NCI-H1105 (cell line): ENCODE measurements at regions not wholly inside any gene's neighbourhood (a gene's known extent, or its start where the extent isn't known, plus 50 kb on each side); places are given as distances from the start of the nearest gene placed in this dataset.
"Not testable (repeated sequence)": the region's sequence is repeated elsewhere in the genome, so short reads cannot be mapped to it uniquely, and the experiment has no call there.

ENCODE experiments used
- DNase-seq: peaks from one replicate; lab custom pipeline; 2025; lab: John Stamatoyannopoulos, UW

DNA sequence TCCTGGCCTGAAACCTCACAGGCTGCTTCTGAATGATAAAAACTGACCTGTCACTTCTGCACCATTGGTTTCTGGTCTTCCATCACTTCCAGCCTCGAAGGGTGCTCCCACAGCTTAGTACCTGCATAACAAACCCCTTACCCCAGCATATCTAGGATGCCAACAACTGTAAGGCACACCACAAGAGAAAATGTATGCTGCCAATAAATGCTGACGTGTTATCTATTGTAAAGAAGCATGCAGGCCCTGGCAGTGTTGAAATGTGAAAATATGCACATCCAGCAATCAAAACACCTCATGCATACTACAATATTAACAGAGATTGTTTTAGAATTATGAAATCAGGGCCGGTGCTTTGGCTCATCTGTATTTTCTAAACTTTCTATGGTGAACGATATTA, 242.0 kb upstream of the NSMCE3 start:
- DNase-seq: no peak

DNA sequence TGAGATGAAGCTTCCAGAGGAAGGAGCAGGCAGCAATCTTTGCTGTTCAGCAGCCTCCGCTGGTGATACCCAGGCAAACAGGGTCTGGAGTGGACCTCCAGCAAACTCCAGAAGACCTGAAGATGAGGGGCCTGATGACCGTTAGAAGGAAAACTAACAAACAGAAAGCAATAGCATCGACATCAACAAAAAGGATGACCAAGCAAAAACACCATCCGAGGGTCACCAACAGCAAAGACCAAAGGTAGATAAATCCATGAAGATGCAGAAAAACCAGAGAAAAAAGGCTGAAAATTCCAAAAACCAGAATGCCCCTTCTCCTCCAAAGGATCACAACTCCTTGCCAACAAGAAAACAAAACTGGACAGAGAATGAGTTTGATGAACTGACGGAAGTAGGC, 235.9 kb upstream of the NSMCE3 start:
- not testable (repeated sequence) for DNase-seq

DNA sequence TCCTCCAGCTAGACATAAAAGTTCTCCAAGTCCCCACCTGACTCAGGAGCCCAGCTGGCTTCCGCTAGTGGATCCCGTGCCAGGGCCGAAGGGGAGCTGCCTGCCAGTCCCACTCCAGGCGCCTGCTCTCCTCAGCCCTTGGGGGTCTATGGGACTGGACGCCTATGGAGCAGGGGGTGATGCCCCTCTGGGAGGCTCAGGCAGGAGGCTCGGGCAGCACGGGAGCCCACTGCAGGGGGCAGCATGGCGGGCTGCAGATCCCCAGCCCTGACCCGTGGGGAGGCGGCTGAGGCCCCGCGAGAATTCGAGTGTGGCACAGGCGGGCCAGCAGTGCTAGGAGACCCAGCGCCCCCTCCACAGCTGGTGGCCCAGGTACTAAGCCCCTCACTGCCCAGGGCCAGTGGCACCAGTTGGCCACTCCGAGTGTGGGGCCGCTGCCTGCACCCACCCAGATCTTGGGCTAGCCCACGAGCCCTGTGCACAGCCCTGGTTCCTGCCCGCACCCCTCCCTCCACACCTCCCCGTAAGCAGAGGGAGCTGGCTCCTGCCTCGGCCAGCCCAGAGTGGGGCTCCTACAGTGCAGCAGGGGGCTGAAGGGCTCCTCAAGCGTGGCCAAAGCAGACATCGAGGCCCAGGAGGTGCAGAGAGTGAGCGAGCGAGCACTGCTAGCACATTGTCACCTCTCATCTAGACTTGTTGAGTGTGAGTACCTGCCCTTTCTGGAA, 221.3 kb upstream of the NSMCE3 start:
- no peak for DNase-seq

DNA sequence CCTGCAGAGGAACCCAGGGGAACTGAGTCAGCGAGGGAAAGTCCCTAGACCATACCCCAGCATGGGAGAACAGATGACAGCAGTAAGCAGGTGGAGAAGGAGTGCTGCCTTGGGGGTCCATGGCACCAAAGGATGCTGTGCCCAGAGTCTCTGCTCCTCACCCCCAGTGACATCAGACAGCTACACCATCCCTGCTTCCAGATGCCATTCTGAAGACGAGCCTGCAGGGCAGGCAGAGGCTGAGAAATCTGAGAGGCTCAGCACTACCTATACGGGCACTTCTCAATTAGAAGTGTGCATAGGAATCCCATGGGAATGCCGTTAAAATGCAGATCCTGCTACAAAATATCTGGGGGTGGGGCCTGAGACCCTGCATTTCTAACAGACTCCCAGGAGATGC, 211.3 kb upstream of the NSMCE3 start:
- DNase-seq: no peak

DNA sequence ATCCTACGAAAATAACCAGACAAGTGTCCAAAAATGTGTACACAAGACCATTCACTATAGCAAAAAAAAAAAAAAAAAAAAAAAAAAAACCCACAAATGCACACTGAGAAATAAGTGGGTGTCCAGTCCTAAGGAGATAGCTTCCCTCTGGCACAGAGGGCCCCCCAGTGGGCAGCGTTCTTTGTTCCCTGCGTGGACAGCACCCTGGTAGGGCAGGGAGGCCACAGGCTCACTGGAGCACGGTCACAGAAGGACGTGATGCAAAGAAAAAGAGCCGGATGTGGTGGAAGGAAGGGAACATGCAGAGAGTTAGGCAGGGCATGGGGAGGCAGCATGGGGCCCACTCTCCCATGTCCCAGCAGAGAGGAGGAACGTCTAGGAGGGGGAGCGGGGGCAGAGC, 210.7 kb upstream of the NSMCE3 start:
- no peak for DNase-seq

DNA sequence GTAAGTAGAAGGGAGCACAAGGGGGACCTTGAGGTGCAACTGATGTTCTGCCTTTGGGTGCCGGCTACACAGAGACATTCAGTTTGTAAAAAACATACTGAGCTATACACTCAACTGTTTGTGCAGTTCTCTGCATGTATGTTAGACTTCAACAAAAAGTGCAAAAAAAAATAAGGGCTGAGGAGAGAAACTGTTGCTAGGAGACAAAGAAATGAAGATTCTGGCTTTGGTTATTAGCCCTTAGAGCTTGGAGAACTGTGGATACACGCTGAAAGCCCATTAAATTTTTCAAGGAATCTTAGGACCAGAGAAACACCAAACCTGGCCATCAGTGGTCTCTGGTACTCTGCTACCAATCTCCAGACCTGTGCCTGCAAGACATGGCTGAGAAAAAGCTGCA, 207.6 kb upstream of the NSMCE3 start:
- no peak for DNase-seq

DNA sequence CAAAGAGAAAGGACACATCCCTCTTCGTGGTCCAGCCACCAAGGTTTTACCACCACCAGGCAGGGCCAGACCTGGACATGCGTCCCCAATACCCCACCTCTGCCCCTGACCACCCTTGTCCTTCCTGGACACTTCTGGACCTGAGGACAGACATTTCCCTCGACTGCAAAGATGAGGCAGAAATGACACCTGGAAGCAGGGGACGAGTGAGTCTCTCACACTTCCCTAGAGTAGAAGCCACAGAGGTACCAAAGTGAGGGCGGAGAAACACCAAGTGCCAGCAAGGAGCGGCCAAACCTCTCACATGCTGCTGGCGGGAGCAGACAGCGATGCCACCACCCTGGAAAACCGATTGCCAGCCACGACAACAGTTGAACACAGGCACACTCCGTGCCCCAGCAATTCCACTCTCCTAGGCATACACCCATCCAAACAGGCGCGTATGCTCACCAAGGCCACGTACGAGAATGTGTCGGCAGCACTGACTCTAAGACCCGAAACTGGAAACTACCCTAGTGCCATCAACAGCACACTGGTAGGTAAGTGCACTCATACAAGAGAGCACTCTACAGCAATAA, 207.0 kb upstream of the NSMCE3 start:
- DNase-seq: no peak

DNA sequence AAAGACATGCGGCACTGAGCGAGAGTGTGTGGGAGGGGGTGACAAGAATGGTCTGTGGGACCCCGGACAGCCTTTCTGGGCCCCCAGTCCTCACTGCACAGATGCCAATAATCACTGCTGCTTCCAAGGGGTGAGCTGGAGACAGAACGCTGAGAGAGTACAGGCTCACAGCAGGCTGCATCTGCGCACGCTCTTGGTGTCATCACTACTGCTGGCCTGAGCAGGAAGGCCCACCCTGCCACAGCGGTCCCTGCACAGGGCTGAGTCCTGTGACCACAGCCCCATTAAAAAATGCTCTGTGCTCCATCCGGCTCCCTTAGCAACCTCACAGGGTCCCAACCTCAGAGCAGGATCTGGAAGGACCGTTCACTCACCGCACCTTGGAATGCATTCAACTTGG, 205.5 kb upstream of the NSMCE3 start:
- no peak for DNase-seq

DNA sequence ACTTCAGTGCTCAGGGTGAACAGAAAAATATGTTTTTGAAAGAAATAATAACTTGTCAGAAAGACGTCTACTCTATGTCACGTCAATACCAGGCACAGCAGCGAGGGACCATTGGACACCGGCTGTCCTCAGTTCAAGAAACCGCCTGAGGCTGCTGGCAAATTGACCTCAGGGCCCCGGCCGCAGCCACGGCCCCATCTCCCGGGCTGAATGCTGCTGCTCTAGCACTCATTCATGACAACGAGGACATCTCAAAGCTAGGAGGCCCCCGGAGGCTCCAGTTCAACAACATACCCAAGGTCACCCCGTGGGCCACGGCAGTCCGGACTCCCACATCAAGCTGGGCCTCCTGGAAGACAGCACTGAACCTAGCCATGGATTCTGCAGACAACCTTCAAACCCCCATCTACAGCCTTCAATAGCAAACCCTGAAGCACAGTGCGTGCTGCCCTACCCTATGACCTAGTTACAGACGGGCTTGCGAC, 204.0 kb upstream of the NSMCE3 start:
- no peak for DNase-seq

DNA sequence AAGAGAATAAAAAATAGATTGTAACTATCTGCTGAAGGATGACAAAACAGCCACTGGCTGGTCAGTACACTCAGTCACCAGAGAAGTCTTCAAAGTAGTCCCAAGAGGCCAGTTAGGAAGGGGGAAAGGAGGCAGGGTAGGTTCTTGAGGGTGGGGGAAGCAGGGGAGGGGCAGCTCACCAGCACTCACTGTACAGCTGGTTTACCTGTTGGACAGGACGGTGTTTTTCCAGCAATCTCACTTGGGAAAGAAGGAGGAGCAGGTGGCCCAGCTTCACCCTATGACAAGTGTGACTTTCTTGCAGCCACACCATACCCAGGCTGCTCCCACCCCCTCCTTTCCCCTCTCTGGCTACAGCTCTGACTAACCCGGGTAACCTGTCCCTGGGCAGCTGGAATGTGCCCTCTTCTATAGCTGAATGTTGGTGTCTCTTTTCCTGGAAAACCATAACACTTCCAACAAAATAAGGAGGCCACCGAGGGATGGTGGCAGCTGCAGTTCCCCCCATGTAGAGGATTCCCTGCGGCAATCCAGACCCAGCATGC, 203.4 kb upstream of the NSMCE3 start:
- no peak for DNase-seq

DNA sequence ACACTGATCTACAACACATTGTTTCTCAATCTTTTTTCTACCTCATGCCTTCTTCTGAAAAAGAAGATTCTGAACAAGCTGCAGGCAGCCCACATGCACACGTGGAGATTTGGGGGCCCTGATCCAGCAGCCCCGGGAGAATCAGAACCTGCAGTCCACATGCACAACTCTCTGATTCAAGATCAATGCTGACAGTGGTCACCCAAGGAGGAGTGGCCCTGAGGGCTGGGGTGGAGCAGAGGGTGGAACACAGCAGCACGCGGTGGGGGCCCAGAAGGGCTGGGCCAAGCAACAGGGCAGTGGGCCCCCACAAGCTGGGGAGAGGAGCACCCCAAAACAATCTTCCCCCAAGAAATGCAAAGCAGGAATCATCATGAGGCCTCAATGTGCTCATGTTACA, 202.1 kb upstream of the NSMCE3 start:
- no peak for DNase-seq

DNA sequence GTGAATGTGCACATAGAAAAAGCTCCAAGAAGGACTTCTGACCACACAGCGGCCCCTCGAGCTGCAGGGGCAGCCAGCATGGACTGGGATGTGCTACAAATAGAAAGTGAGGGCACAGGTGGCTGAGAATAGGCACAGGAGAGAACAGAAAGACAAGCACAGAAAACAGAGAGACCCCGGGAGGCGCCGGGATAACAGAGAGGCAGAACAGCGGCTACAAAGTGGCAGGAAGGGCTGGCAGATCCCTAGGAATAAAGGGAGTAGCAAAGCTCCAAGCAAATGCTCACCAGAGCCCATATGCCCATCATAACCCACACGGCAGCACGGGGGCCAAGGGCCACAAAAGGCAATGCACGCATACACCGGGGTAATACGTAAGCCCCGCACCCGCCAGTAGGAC, 201.7 kb upstream of the NSMCE3 start:
- no peak for DNase-seq

DNA sequence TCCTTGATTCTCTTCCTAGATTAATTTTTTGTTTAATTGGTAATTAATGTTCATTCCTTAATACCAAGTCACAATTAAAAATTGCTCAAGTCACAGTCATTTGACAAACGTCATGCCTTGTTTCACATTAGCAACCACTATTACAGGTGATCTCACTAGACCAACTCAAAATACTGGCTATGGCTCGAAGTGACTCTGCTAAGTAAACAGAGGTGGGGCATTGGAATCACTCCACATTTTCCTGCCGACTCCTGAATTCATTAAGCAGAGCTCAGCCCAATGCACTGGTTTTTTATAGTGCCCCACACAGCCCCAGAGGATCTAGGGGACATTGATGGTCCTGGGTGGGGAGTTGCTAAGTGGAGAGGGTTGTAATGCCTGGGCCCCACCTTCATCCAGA, 201.2 kb upstream of the NSMCE3 start:
- DNase-seq: no peak

DNA sequence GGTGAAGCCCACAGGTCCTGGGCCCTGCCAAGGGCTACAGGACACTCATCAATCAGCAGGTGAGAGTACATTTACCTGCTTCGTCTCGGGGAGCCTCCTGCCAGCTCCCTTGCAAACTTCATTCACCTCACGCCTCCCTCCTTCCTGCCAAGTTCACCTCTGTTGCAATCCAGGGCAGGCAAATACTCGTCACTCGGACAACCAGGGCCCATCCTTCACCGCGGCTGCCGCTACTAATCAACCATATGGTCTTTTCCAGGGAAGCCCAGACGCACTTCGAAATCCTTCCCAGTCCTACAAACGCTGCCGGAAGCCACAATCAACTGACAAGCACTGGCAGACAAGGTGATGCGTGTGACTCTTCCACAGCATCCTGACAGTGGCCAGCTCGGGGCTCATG, 200.7 kb upstream of the NSMCE3 start:
- no peak for DNase-seq

DNA sequence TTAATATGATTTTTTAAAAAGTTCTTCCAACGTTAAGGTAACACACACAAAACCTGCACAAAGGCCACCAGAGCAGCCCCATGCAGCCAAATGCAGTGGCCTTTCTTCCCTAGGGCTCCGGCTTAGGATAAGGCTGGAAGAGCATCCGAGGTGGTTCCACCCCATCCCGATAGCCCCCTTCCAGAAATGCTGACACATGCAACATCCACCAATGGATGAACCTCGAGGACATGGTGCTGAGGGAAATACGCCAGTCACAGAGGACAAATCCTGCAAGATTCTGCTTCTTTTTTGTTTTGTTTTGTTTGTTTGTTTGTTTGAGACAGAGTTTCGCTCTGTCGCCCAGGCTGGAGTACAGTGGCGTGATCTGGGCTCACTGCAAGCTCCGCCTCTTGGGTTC, 199.3 kb upstream of the NSMCE3 start:
- no peak for DNase-seq

DNA sequence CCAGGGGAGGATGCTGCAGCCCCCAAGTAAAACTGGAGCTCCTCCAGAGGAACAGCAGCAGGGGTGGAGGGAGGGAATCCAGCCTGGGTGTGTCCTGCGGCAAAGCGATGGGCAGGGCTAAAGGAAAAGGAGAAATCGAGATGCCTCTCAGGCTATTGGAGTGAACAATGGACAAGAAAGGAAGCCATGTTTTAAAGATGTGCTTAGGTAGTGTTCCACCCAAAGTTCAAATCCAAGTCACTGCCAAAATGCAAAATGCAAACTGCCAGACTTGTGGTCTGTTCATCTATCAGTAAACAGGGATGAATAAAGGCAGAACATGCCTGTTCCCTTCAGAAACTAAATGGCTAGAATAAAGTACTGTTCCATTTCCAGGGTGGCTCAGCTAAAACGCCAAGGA, 197.5 kb upstream of the NSMCE3 start:
- DNase-seq: no peak

DNA sequence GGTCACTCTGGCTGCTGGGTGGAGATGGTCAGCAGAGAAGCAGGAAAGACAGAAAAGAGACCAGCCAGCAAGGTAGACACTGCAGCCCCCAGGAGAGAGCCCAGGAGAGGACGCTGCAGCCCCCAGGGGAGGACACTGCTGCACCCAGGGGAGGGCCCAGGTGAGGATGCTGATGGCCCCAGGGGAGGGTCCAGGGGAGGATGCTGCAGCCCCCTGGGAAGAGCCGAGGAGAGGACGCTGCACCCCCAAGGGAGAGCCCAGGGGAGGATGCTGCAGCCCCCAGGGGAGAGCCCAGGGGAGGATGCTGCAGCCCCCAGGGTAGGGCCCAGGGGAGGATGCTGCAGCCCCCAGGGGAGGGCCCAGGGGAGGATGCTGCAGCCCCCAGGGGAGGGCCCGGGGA, 196.7 kb upstream of the NSMCE3 start:
- no peak for DNase-seq

DNA sequence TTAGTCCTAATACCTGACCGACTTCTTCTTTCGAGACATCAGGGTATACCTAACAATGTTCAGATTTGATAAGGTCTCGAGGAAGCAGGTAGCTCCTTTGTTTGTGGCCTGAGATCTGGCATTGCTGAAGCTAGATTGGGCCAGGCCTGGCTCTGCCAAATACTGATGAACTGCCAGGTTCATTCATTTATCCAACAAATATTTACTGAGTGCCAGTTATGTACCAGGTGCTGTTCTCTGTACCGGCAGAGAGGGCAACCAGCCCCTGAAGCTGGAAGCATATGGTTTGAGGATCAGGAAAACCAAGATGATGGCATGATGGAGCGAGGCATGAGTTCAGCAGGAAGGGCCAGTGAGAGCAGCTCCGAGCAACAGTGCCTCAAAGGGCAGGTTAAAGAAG, 196.2 kb upstream of the NSMCE3 start:
- no peak for DNase-seq

DNA sequence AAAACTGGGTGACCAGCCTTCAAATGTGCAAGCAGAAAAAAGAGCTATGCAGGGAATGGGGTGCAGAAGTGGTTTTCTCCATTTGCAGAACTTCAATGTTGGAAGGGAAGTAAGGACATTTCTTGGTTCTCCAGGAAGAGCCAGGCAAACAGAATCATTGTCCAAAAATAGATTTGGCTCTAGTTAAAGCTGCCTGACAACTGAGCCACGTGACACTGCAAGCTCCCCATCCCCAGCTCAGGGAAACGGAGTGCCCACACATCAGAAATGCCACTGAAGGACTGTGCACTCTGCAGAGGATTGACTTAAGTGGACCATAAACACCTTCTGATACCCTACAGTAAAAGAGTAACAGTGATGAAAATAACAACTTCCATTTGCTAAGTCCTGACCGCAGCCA, 195.6 kb upstream of the NSMCE3 start:
- DNase-seq: no peak

DNA sequence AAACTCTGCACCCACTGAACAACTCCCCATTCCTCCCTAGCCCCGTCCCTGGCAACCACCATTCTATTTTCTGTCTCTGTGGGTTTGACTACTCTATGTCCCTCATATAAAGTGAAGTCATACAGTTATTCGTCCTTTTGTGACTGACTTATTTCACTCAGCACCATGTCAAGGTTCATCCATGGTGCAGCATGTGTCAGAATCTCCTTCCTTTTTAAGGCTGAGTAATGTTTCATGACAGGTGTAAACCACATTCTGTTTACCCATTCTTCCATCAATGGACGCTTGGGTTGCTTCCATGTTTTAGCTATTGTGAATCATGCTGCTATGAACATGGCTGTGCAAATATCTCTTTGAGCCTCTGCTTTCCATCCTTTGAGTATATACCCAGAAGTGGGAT, 192.3 kb upstream of the NSMCE3 start:
- no peak for DNase-seq

DNA sequence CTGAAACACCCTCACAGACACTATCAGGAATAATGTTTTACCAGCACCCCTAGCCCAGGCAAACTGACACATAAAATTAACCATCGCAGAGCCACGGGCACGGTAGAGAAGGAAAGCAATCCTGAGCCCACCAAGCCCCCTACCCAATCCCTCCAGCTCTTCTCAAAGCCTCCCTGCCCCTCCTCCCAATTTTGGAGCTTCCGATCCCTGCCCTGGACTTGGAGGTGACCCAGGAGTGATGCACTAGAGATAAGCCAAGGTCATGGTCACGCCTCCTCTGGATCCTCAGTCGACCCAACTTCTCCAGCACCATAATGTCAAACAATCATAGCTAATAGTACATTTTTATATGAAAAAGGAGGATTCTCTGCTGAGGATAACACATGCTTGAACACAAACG, 188.7 kb upstream of the NSMCE3 start:
- DNase-seq: no peak

DNA sequence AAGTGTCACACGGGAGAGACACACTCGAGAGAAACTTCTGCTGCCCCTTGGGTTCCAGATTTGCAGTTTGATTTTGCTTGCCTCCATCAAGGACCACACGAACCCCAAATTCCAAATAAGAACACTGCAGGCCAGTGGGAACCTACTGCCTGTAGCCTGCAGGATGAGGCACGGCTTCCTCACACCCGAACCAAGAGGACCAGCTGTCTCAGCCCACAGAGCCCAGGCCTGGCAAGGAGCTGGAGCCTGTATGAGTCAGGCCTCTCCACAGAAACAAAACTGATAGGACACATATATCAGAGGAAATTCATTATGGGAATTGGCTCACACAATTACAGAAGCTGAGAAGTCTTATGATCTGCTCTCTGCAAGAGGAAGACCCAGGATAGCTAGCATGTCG, 188.1 kb upstream of the NSMCE3 start:
- DNase-seq: no peak

DNA sequence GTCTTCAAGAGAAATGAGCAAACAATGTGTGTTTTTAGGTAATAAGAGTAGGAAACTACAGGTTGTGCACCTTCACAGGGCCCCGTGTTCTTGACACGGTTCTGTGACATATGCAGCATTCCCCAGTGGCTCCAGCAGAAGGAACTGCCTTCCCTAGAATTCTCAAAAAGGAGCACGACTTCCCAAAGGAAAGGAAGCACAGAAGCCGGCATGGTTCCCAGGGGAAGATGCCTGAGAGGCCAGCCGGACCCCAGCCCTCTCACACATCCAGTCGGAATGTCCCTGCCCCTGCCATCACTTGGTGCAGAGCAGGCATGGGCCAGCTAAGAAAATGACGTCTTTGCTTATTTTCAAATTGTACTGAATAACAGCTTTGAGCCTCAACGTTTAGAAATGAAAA, 187.3 kb upstream of the NSMCE3 start:
- DNase-seq: no peak

DNA sequence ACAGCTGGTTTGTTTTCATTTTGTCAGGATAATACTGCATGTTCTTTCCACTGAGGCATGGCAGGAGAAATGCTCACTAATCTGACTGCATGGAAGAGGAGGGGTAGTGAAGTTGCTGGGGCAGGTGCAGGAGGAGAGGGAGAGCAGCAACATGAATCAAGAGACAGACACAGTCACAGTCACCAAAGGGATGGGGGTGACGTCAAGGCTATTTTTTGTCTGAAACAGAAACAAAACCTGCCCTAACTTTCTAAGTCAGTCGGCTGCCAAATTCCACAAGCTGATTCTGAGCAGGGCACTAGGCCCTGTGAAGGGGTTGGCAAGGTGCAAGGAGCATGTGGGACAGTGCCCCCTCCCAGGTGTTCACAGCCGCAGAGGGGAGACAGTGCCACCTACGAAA, 186.6 kb upstream of the NSMCE3 start:
- DNase-seq: no peak
